Kidney epithelial cell (primary cell): ENCODE measurements at regions not wholly inside any gene's neighbourhood (a gene's known extent, or its start where the extent isn't known, plus 50 kb on each side); places are given as distances from the start of the nearest gene placed in this dataset.
"Not testable (repeated sequence)": the region's sequence is repeated elsewhere in the genome, so short reads cannot be mapped to it uniquely, and the experiment has no call there.

Experiments used
- DNase-seq: peaks from one replicate; pipeline ENCODE4 v3.0.0-alpha.2; 2010; ENCODE audit warnings: low read depth
- H3K27me3 ChIP-seq: 2 replicates; pipeline ENCODE4 v1.6.0; 2011; ENCODE audit warnings: low read length; ENCODE audit not compliant: control insufficient read depth, insufficient read depth
- H3K36me3 ChIP-seq: 2 replicates; pipeline ENCODE4 v1.5.1; 2011; ENCODE audit warnings: low read length; ENCODE audit not compliant: control insufficient read depth, insufficient read depth
- H3K4me3 ChIP-seq: 2 replicates; pipeline ENCODE4 v1.5.1; 2011; ENCODE audit warnings: low read depth, mild to moderate bottlenecking, control low read depth, low read length
- TF ChIP-seq, protein P1 (sequence below): IDR thresholded peaks from 2 replicates; pipeline ENCODE4 v1.5.1; 2011; ENCODE audit warnings: mild to moderate bottlenecking, moderate library complexity, low read length, control low read depth, inconsistent platforms; ENCODE audit not compliant: insufficient read depth, poor library complexity, severe bottlenecking

DNA sequence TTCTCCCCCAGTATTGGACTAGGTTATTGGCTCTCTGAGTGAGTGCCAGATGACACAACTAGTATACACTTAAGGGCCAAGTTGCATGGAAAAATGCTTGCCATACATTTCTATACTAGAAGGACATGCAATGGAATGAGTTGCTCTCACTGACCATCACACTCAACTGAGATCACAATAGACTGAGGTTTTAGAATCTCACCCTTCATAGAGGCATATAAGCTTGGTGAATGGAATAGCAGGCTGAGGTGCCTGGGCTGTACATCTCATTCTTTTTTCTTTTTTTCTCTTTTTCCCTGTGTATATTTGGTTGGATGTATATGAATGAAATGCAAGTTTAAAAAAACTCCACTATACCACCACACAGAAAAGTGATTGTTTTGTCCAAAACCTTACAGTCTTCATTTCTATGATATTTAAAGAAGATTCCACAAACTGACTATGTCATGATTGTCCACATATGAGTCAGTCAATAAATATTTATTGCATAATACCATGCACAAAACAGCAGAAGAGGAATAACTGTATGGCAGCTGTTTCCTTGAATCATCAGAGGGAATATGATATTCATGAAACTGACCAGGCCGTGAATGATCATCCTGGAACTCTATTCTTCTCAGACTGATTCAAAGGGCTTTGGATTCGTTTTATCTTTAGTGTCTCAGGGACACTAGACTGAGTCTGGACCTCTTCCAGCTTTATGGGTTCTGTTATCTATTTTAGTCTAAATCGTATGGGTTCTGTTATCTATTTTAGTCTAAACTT, 122.6 kb upstream of the STK17B start:
- Histone ChIP-seq H3K27me3 (no peaks in the 10 kb centered on the region), H3K36me3 (no peaks in the 10 kb centered on the region), H3K4me3 (no peak overlapping the region)
- no peak for DNase-seq
- TF ChIP-seq, protein P1, sequence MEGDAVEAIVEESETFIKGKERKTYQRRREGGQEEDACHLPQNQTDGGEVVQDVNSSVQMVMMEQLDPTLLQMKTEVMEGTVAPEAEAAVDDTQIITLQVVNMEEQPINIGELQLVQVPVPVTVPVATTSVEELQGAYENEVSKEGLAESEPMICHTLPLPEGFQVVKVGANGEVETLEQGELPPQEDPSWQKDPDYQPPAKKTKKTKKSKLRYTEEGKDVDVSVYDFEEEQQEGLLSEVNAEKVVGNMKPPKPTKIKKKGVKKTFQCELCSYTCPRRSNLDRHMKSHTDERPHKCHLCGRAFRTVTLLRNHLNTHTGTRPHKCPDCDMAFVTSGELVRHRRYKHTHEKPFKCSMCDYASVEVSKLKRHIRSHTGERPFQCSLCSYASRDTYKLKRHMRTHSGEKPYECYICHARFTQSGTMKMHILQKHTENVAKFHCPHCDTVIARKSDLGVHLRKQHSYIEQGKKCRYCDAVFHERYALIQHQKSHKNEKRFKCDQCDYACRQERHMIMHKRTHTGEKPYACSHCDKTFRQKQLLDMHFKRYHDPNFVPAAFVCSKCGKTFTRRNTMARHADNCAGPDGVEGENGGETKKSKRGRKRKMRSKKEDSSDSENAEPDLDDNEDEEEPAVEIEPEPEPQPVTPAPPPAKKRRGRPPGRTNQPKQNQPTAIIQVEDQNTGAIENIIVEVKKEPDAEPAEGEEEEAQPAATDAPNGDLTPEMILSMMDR, result no peak

DNA sequence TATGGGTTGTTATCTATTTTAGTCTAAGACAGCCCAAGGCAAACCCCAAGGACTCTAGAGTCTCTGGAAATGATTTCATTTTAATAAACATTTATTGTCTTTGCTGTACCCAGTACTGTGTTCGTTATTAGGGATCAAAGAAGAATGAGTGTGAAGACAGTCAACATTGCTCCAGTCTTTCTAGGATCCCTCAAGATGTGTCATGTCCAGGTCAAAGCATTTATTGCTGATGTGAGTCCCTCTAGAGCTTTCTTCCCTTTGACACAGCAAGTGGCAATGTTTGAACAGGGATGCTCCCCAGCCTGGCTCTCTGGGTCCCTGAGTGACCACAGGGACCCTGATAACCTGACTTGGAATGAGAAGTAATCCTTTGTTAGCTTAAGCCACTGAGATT, 123.1 kb upstream of the STK17B start:
- TF ChIP-seq, protein P1, result no peak
- no peak for DNase-seq
- H3K36me3 ChIP-seq, result no peaks in the 10 kb centered on the region
- no peaks in the 10 kb centered on the region for H3K27me3 ChIP-seq
- no peak overlapping the region for H3K4me3 ChIP-seq

DNA sequence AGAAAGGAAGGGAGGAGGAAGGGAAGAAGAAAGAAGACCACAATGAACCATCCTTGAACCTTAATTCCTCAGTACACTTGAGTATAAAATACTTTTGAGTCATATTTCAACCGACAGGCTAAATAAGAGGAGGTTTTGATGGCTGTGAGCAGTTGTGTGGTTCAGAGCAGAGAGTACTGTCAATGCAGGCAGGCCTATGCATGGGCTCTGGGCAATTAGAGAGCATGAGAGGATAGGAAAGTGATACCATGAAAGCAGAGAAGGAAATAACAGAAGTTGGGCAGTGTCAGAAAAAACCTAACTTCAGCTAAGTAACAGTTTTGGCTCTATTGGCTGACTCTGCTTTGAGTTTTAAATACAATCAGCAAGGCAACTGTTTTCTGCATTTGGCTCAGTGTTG, 123.6 kb upstream of the STK17B start:
- TF ChIP-seq, protein P1, result no peak
- no peak for DNase-seq
- Histone ChIP-seq H3K27me3 (no peaks in the 10 kb centered on the region), H3K4me3 (no peak overlapping the region), H3K36me3 (no peaks in the 10 kb centered on the region)

DNA sequence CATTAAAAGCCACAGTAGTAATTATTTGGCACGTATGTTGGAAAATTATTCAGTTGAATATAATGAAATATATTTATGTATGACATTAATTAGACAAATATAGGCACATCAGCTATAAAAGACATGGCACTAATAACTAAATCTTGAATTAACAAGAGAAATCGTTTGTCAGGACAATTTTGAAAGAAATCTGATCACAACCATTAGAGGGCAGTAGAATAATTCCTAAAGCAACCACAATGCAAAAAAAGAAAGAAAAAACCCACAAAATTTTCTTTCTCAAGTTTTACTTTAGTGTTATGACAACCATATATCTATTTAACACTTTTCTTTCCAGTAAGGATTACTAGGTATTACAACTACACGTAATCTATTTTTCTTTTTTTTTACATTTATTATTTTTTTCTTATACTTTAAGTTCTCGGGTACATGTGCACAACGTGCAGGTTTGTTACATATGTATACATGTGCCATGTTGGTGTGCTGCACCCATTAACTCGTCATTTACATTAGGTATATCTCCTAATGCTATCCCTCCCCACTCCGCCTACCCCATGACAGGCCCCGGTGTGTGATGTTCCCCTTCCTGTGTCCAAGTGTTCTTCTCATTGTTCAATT, 126.8 kb upstream of the STK17B start:
- not testable (repeated sequence) for DNase-seq, H3K36me3 ChIP-seq, H3K4me3 ChIP-seq, H3K27me3 ChIP-seq
- TF ChIP-seq, protein P1, result peak; percentile 38

DNA sequence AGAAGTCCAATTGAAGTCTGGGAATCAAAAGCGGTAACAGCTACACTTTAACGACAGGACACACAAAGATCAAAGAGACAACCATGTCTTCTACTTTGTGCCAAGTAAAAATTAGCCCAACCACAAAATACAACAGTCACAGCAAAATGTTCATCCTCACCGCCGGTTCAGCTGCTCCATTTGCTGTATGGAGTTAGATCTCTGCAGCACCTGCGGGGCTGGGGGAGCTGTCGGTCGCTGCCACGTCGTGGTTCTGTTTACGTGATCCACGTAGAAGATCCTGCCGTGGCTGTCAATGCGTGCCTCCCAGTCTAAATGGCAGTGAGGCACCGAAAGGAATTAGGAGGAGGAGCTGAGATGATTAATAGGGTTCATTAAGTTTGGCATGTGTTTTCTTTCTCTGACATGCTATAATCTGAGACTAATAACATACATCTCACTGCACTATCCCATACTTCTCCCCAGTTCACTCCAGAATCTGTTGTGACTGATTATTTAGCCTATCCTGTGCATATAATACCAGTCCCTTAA, 136.5 kb upstream of the STK17B start:
- Histone ChIP-seq H3K27me3 (no peaks in the 10 kb centered on the region), H3K36me3 (no peaks in the 10 kb centered on the region), H3K4me3 (no peak overlapping the region)
- TF ChIP-seq, protein P1, result no peak
- DNase-seq, result no peak

DNA sequence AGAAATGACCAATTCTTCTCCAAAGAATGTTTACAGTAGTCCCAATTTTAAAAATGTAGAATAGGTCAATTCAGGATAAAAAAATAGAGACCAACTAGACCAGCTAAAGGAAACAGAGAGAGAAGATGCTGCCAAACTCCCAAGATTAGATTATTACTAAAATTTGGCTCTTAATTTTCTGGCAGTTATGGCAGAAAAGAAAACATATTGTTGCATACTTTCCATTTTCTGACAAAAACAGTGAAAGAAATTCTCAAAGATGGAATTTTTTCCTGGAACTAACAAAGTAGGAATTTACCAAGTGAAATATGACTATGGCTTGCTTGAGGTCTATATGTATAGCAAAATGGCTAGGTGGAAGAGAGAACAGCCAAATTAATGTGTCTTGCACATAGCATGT, 138.3 kb upstream of the STK17B start:
- Histone ChIP-seq H3K4me3 (no peak overlapping the region), H3K27me3 (no peaks in the 10 kb centered on the region), H3K36me3 (no peaks in the 10 kb centered on the region)
- TF ChIP-seq, protein P1, result no peak
- DNase-seq, result no peak
